ENCODE measurements at regions not wholly inside any gene's neighbourhood (a gene's known extent, or its start where the extent isn't known, plus 50 kb on each side); places are given as distances from the start of the nearest gene placed in this dataset.
"Not testable (repeated sequence)": the region's sequence is repeated elsewhere in the genome, so short reads cannot be mapped to it uniquely, and the experiment has no call there.

GRCh38 chr16:88227722-88228482 is 154.9 kb upstream of the ZNF469 start:
- DNase-seq (ENCODE audit: low spot score) = not testable (repeated sequence)

- not testable (repeated sequence) for DNase-seq (ENCODE audit: low spot score)
Observed at GRCh38 chr16:88228751-88229150, 154.0 kb upstream of the ZNF469 start.

DNA sequence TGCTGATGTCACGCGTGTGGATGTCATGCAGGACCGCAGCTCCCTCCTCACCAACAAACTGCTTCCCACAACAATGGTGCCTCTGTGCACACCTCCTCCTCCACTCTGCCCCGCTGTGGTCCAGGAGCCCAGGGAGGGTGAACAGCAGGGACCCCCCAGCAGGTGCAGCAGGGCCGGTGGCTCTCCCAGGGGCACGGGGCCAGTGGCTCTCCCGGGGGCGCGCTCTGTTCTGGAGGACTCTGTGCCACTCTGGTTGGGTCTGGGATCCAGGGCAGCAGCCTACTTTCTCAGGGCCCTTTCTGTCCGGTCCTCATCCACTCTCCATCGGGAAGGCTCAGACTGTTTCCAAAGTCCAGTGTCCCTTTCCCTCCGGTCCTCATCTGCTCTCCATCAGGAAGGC is 153.0 kb upstream of the ZNF469 start:
- not testable (repeated sequence) for DNase-seq (ENCODE audit: low spot score)

- not testable (repeated sequence) for DNase-seq (ENCODE audit: low spot score)
Observed at GRCh38 chr16:88230276-88230966, 152.3 kb upstream of the ZNF469 start.

DNA sequence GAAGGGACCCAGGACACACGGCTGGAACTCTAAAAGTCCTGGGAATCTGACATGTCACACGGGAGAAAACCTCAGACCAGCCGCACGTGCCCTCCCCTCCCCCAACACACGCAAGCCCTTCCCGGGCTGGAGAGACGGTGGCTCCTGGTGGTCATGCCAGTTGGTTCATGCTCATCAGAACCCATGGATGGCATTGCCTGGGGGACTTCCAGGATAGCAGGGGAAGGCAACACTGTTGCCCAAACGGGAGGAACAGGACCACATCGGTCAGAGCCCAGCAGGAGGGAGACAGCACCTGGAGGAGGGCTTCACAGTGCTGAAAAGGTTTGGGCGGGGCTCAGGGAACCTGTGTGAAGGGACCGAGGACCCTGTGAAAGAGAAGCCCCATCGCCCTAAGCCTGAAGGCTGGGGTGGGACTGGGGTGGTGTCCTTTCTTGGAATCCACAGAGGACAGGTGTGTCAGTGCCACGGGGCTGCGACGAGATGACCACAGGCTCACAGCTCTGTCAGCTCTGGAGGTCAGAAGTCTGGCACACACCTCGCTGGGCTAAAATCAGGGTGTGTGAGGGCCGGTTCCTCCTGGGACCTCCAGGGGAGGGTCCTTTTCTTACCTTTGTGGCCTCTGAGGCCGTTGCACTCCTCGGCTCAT is 151.7 kb upstream of the ZNF469 start:
- DNase-seq (ENCODE audit: low spot score) = not testable (repeated sequence)

GRCh38 chr16:88231839-88232238 is 150.9 kb upstream of the ZNF469 start:
- not testable (repeated sequence) for DNase-seq (ENCODE audit: low spot score)

DNA sequence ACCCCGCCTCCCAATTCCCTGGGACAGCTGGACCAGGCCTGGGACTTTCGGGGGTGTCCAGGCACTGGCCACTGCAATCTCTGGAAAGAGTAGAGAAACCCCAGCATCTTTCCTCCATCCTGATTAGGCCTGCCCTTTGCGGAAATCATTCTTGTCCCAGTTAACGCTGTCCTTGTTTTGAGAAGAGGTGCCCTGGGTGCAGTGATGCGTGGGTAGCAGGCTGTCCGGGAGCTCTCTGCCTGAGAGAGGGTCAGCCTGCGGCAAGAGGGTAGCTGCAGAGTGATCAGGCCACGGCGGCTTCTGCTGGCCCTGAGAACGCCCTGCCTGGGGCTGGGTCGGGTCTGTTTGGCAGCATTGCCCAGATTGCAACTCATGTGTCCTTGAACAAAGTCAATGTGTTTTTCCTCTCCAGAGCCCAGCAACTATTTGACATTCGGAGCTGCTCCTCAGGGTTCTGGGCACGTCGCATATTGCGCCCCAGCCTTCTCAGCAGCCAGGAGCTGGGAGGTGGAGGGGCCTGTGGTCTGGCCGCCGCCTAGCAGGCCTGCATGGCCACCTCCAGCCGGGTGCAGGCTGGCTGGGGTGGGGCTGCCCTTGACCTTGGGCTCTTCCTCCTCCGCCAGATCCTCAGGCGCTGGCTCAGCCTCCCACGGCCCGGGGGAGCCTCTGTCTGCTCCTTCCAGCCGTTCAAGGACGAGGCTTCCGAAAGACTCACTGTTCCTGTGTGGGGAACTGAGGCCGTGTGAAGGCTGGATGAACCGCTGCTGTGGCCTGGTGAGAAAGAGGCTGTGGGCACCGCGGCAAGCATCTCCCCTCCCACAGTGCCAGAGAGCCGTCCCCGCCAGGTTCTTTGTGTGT is 150.1 kb upstream of the ZNF469 start:
- not testable (repeated sequence) for DNase-seq (ENCODE audit: low spot score)

GRCh38 chr16:88233621-88234420 is 148.9 kb upstream of the ZNF469 start:
- DNase-seq (ENCODE audit: low spot score) = not testable (repeated sequence)

DNA sequence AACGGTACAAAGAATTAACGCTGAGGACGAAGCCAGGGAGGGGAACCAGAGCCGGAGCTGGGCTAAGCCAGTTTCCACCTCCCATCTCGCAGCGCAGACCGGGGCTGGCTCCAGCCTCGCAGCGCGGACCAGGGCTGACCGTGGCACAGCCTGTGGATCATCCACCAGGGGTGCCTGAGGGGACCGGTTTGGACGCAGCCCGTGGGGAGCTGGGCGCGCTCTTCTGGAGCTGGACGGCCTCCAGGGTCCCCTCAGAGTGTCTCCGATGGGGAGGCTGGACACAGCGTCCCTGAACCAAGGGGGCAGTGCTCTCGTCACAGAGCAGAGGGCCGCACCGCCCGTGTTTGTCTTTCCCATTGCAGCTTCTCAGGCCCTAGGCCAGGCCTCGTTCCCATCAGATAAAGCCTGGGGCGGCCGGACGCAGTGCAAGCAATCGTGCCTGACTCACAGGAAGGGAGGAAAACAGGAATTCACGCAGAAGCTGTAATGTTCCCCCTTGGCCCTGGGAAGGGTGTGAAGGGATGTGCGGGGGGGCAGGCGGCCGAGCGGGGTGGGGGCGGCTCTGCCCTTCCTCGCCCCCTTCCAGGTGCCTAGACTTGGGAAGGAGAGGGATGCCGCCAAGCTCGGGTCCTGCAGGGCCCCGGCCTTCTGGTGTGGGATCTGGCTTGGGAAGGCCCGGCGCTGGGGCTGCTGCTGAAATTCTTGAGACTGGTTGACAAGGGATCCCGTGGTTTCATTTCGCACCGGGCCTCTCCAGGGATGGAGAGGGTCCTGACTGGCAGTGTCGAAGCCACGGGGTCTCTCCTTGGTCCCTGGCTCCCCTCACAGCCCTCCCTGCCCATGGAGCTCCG is 148.1 kb upstream of the ZNF469 start:
- not testable (repeated sequence) for DNase-seq (ENCODE audit: low spot score)

- not testable (repeated sequence) for DNase-seq (ENCODE audit: low spot score)
Observed at GRCh38 chr16:88235691-88236090, 147.1 kb upstream of the ZNF469 start.

DNA sequence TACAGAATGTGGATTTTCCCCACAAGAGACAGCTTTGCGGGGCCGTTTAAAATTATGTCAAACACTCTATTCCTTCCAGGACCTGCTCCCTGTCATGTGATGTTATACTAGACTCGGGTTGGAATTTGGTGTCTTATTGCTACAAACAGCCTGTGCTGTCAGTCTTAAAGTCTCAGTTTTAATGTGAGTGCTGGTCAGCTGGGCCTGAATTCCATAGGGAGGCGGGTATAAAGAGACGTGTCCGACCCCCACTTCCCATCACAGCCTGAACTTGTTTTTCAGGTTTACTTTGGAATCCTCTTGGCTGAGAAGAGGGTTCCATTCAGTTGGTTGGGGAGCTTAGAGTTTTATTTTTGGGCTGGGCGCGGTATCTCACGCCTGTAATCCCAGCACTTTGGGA is 146.5 kb upstream of the ZNF469 start:
- not testable (repeated sequence) for DNase-seq (ENCODE audit: low spot score)

- DNase-seq (ENCODE audit: low spot score) = not testable (repeated sequence)
Observed at GRCh38 chr16:88237314-88237713, 145.4 kb upstream of the ZNF469 start.

GRCh38 chr16:88237761-88238415 is 144.9 kb upstream of the ZNF469 start:
- not testable (repeated sequence) for DNase-seq (ENCODE audit: low spot score)

DNA sequence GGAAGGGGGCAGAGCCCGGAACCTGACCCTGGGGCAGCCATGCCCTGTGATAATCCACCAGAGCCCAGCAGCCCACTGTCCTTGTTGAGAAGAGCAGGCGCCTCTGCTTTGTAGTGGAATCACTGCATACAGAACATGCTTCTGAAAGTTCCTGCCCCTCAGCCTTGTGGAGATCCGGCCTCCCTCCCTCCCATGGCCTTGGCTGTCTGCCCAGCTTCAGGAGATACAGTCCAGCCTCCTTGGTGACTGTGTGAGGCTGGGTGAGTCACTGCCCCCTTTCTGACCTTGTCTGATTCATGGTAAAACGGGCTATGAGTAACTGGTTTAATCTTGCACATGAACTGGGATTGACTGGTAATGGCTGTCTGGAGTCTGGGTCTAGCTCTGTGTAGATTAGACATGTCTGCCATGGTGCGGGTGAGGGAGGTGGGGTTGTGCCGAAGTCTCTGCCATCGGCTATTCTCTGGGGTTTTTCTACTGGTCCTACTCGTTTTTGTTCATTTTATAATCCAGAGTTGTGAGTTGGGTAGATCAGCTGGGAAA is 144.0 kb upstream of the ZNF469 start:
- DNase-seq (ENCODE audit: low spot score) = peak; percentile 96

DNA sequence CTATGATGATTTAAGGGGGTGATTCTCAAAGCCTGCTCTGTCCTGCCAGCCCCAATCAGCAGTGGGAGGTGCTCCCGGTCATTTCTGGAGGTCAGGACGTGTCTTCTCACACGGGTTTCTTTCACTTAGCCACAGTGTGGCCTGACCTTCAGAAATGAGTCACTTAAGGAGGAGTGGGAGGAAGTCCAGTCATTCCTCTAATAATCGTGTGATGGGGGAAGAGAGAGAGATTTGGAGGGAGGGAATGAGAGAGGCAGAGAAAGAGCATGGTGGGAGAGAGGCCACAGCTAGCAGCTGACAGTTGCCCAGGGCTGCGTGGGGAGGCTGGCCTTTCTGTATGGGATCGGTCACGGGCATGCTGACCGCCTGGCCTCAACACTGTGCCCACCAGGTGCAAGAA is 142.6 kb upstream of the ZNF469 start:
- DNase-seq (ENCODE audit: low spot score) = not testable (repeated sequence)

GRCh38 chr16:88240776-88241175 is 142.0 kb upstream of the ZNF469 start:
- not testable (repeated sequence) for DNase-seq (ENCODE audit: low spot score)

DNA sequence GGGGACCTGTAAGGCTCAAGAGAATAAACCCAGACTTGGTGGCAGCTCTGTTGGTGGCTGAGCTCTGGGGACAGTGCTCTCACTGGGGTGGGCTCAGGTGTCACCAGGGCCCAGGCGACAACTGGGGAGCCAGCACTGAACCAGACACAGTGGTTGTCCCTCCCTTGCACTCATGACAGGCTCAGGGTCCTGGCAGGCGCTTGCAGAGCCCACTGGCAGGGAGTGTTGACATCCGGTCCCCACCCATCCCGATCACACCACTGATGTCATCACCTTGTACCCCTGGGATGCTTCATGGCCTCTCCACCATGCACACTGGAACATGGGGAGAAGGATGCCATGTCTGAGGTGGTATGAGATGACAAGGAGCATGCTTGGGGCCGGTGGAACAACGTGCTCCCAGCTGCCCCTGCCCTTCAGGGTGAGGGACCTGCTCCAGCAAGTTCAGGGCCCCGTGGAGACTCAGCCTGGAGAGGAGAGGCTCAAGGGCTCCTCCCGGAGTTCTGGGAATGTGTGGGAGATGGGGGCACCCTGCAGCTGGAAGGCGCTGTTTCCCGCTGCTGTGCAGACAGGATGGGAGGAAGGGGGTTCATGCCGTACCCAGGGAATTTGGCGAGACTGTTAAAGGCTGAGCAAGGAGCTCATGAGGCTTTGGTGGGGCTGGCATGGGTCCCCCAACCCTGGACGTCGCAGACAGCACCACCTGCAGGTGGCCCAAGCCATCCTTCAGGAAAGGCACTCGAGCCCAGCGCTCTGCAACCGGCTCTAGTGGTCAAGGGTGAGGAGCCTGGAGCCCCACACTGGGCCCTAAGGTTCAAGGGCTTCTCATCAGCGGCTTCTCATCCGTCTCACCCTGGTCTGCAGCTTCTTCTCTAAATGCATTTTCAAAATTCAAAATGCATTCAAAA is 141.1 kb upstream of the ZNF469 start:
- DNase-seq (ENCODE audit: low spot score) = not testable (repeated sequence)

All from ureter (tissue), 1 donor.